ENCODE measurements at regions not wholly inside any gene's neighbourhood (a gene's known extent, or its start where the extent isn't known, plus 50 kb on each side); places are given as distances from the start of the nearest gene placed in this dataset.

GRCh38 chr4:180106997-180107396 lies 2136.2 kb upstream of the TENM3 start:
- TF ChIP-seq CTCF (IDR thresholded peaks at IDR 0.05; ENCODE audit: extremely low read depth, low read depth, low read length): no peak

GRCh38 chr4:180116840-180117239 lies 2126.4 kb upstream of the TENM3 start:
- Histone ChIP-seq H3K4me3 (ENCODE audit: insufficient read depth, low read length) (no peak overlapping the region), H3K27me3 (ENCODE audit: insufficient read depth, low read length) (no peaks in the 10 kb centered on the region), H4K20me1 (ENCODE audit: insufficient read depth, low read length) (no peaks in the 10 kb centered on the region), H3K4me2 (ENCODE audit: insufficient read depth, low read length) (no peak overlapping the region), H2AFZ (ENCODE audit: low read length) (no peak overlapping the region), H3K9me3 (ENCODE audit: low read depth, low read length) (peaks cover 7% of the 10 kb centered on the region), H3K36me3 (ENCODE audit: insufficient read depth, low read length) (no peaks in the 10 kb centered on the region), H3K79me2 (ENCODE audit: insufficient read depth, low read length) (no peaks in the 10 kb centered on the region), H3K4me1 (ENCODE audit: insufficient read depth, low read length) (no peaks in the 10 kb centered on the region), H3K27ac (ENCODE audit: low read depth, low read length) (no peak overlapping the region)
- DNase-seq (ENCODE audit: insufficient read length, low spot score, missing footprints): no peak
- no peak for TF ChIP-seq CTCF (IDR thresholded peaks at IDR 0.05; ENCODE audit: extremely low read depth, low read depth, low read length)

More at GRCh38 chr4:180106997-180107396, 2136.2 kb upstream of the TENM3 start:
- Histone ChIP-seq H3K4me3 (ENCODE audit: insufficient read depth, low read length) (no peak overlapping the region), H3K27me3 (ENCODE audit: insufficient read depth, low read length) (no peaks in the 10 kb centered on the region), H2AFZ (ENCODE audit: low read length) (no peak overlapping the region), H3K9me3 (ENCODE audit: low read depth, low read length) (peaks cover 4% of the 10 kb centered on the region), H3K4me2 (ENCODE audit: insufficient read depth, low read length) (no peak overlapping the region), H4K20me1 (ENCODE audit: insufficient read depth, low read length) (no peaks in the 10 kb centered on the region), H3K27ac (ENCODE audit: low read depth, low read length) (no peak overlapping the region), H3K4me1 (ENCODE audit: insufficient read depth, low read length) (no peaks in the 10 kb centered on the region), H3K79me2 (ENCODE audit: insufficient read depth, low read length) (no peaks in the 10 kb centered on the region), H3K36me3 (ENCODE audit: insufficient read depth, low read length) (no peaks in the 10 kb centered on the region)
- no peak for DNase-seq (ENCODE audit: insufficient read length, low spot score, missing footprints)

- no peak for TF ChIP-seq CTCF (IDR thresholded peaks at IDR 0.05; ENCODE audit: extremely low read depth, low read depth, low read length)
- no peak for DNase-seq (ENCODE audit: insufficient read length, low spot score, missing footprints)
Observed at GRCh38 chr4:180120068-180120467, 2123.1 kb upstream of the TENM3 start.

GRCh38 chr4:180134091-180134866 lies 2108.9 kb upstream of the TENM3 start:
- H3K4me2 ChIP-seq (ENCODE audit: insufficient read depth, low read length): no peak overlapping the region
- TF ChIP-seq CTCF (IDR thresholded peaks at IDR 0.05; ENCODE audit: extremely low read depth, low read depth, low read length): no peak
- no peak overlapping the region for H2AFZ ChIP-seq (ENCODE audit: low read length)
- no peak for DNase-seq (ENCODE audit: insufficient read length, low spot score, missing footprints)
- H3K27ac ChIP-seq (ENCODE audit: low read depth, low read length): no peak overlapping the region
- H3K36me3 ChIP-seq (ENCODE audit: insufficient read depth, low read length): no peaks in the 10 kb centered on the region
- H3K9me3 ChIP-seq (ENCODE audit: low read depth, low read length): no peaks in the 10 kb centered on the region
- H4K20me1 ChIP-seq (ENCODE audit: insufficient read depth, low read length): no peaks in the 10 kb centered on the region
- no peak overlapping the region for H3K4me3 ChIP-seq (ENCODE audit: insufficient read depth, low read length)
- no peaks in the 10 kb centered on the region for H3K4me1 ChIP-seq (ENCODE audit: insufficient read depth, low read length)
- no peaks in the 10 kb centered on the region for H3K79me2 ChIP-seq (ENCODE audit: insufficient read depth, low read length)
- H3K27me3 ChIP-seq (ENCODE audit: insufficient read depth, low read length): no peaks in the 10 kb centered on the region

More at GRCh38 chr4:180120068-180120467, 2123.1 kb upstream of the TENM3 start:
- no peaks in the 10 kb centered on the region for H3K27me3 ChIP-seq (ENCODE audit: insufficient read depth, low read length)
- no peak overlapping the region for H2AFZ ChIP-seq (ENCODE audit: low read length)
- peaks cover 11% of the 10 kb centered on the region for H3K9me3 ChIP-seq (ENCODE audit: low read depth, low read length)
- H3K4me3 ChIP-seq (ENCODE audit: insufficient read depth, low read length): no peak overlapping the region
- no peaks in the 10 kb centered on the region for H3K4me1 ChIP-seq (ENCODE audit: insufficient read depth, low read length)
- H3K36me3 ChIP-seq (ENCODE audit: insufficient read depth, low read length): no peaks in the 10 kb centered on the region
- H4K20me1 ChIP-seq (ENCODE audit: insufficient read depth, low read length): no peaks in the 10 kb centered on the region
- no peak overlapping the region for H3K27ac ChIP-seq (ENCODE audit: low read depth, low read length)
- no peak overlapping the region for H3K4me2 ChIP-seq (ENCODE audit: insufficient read depth, low read length)
- H3K79me2 ChIP-seq (ENCODE audit: insufficient read depth, low read length): no peaks in the 10 kb centered on the region
